Heart right ventricle (tissue), 16 donors: ENCODE measurements at regions not wholly inside any gene's neighbourhood (a gene's known extent, or its start where the extent isn't known, plus 50 kb on each side); places are given as distances from the start of the nearest gene placed in this dataset.

Experiments
- ATAC-seq, 8 donors: fragments of 200-7000 bp; cut with Tn5 transposase; one replicate each; pipeline ENCODE4 v1.9.1; 2020; ENCODE audit warnings: mild to moderate bottlenecking in 8 of 8, moderate library complexity in 8 of 8, moderate number of reproducible peaks in 1 of 8
- DNase-seq, 2 donors: peaks; one replicate each; pipeline ENCODE4 v3.0.0-alpha.2; 2020
- H3K27ac ChIP-seq, 10 donors: fragments of 200-600 bp; sonication (generic) in 2 of 10; one replicate each; pipeline versions ENCODE4 v1.5.0 to v1.8.0; 2020 to 2022; ENCODE audit warnings: mild to moderate bottlenecking in 3 of 10
- H3K27me3 ChIP-seq, 7 donors: fragments of 200-600 bp; one replicate each; pipeline ENCODE4 v1.8.0; 2021 to 2022; ENCODE audit warnings: mild to moderate bottlenecking in 2 of 7
- H3K36me3 ChIP-seq, 9 donors: fragments of 200-600 bp; sonication (generic) in 1 of 9; one replicate each; pipeline versions ENCODE4 v1.5.0 to v1.8.0; 2020 to 2022; ENCODE audit warnings: mild to moderate bottlenecking in 2 of 9
- H3K4me1 ChIP-seq, 9 donors: fragments of 200-600 bp; sonication (generic) in 1 of 9; one replicate each; pipeline versions ENCODE4 v1.5.0 to v1.8.0; 2020 to 2022; ENCODE audit warnings: mild to moderate bottlenecking in 4 of 9
- H3K4me3 ChIP-seq, 10 donors: fragments of 200-600 bp; sonication (generic) in 2 of 10; one replicate each; pipeline versions ENCODE4 v1.5.0 to v1.8.0; 2020 to 2022; ENCODE audit warnings: mild to moderate bottlenecking in 7 of 10, moderate library complexity in 2 of 10
- H3K9me3 ChIP-seq, 11 donors: fragments of 200-600 bp in 10 of 11; sonication (generic) in 2 of 11; one replicate each; pipeline versions ENCODE4 v1.5.0 to v1.8.0; 2013 to 2022; ENCODE audit warnings: mild to moderate bottlenecking in 2 of 11, control low read depth in 1 of 11, moderate library complexity in 1 of 11
- WGBS, 2 donors: extraction: QIAGEN DNeasy Blood & Tissue Kit; methylation state at CpG; one replicate each; pipeline ENCODE4 v1.1.7; 2013; ENCODE audit warnings: inconsistent platforms in 1 of 2; 5-methylcytosine and 5-hydroxymethylcytosine counted together
- intact Hi-C, 10 donors: fragments of 100-400 bp; cut with DNase I; formaldehyde crosslinking; loops; one replicate each; pipeline versions ENCODE4 v1.11.1 to v1.14.2; 2022
- TF ChIP-seq, protein P1 (sequence below), 9 donors: fragments of 200-600 bp; sonication (generic) in 2 of 9; IDR thresholded peaks; one replicate each; pipeline versions ENCODE4 v1.5.0 to v1.8.0; 2021 to 2022; ENCODE audit warnings: antibody characterized with exemption in 9 of 9, mild to moderate bottlenecking in 5 of 9, moderate library complexity in 1 of 9
- donor health status: Arrhythmogenic right ventricular cardiomyopathy.
- donor health status: ischemic (EF 13 %, LVEDD 7.1; RV severe dilation, severe dysfunction).
- donor health status: healthy with polysubstance abuse.
- donor health status: DM: no; HTN: yes; CAD: no.
- donor health status: DM: no; HTN: no; CAD: no.
- donor health status: ischemic (EF 25% LVEDD 6.9; RV normal size, moderate dysfunction).
- donor health status: ischemic (EF 25% LVEDD 5.7; RV mildly dilated, moderate dysfunction).
- donor health status: healthy.
- donor health status: DM: yes; HTN: yes; CAD: no.
- donor health status: Ischemic cardiomyopathy.
- donor health status: ischemic (EF 35%, LVEDD 5.7; RV mildly dilated, moderate dysfunction).
- donor health status: nonischemic (EF 11% LVEDD 7.7; RV severe dilation, severe dysfunction).
- donor health status: DM: yes; HTN: yes; CAD: no.
- donor health status: PGD.
- donor health status: ischemic (EF 29% LVEDD 5.4; RV normal size, mild dysfunction).
- donor health status: nonischemic (EF 23%, LVEDD 6.1; RV moderate dilation, normal function).

DNA sequence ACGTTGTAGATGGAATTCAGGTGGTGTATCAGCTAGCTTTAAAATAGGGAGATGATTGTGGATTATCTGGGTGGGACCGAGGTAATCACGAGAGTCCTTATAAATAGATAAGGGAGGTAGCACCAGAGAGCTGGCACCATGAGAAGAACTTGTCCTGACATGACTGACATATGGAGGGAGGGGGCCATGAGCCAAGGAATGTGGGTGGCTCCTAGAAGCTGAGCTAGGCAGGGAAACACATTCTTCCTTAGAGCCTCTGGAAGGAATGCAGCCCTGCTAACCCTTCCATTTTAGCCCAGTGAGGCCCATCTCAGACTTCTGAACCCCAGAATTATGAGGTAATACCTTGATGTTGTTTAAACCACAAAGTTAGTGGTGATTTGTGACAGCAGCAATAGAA is 321.1 kb upstream of the SULF2 start:
- intact Hi-C loops = no loop called here
- ATAC-seq = no peak
- no peaks in the 10 kb centered on the region for H3K36me3 ChIP-seq
- no peak overlapping the region for H3K4me3 ChIP-seq
- peaks cover 0 to 9% (median 4%) of the 10 kb centered on the region in 7 donors for H3K27me3 ChIP-seq
- H3K9me3 ChIP-seq = peaks cover 0 to 26% (median 0%) of the 10 kb centered on the region in 11 donors
- TF ChIP-seq, protein P1, sequence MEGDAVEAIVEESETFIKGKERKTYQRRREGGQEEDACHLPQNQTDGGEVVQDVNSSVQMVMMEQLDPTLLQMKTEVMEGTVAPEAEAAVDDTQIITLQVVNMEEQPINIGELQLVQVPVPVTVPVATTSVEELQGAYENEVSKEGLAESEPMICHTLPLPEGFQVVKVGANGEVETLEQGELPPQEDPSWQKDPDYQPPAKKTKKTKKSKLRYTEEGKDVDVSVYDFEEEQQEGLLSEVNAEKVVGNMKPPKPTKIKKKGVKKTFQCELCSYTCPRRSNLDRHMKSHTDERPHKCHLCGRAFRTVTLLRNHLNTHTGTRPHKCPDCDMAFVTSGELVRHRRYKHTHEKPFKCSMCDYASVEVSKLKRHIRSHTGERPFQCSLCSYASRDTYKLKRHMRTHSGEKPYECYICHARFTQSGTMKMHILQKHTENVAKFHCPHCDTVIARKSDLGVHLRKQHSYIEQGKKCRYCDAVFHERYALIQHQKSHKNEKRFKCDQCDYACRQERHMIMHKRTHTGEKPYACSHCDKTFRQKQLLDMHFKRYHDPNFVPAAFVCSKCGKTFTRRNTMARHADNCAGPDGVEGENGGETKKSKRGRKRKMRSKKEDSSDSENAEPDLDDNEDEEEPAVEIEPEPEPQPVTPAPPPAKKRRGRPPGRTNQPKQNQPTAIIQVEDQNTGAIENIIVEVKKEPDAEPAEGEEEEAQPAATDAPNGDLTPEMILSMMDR (IDR thresholded peaks at IDR 0.05) = no peak
- WGBS, 2 donors = 82 to 83% methylated on average over 3 of the region's 3 CpGs
- H3K4me1 ChIP-seq = peaks cover 0 to 5% (median 0%) of the 10 kb centered on the region in 9 donors
- DNase-seq = no peak
- no peak overlapping the region for H3K27ac ChIP-seq

- no peak overlapping the region for H3K27ac ChIP-seq
- ATAC-seq = no peak
- H3K4me3 ChIP-seq = no peak overlapping the region
- no peak for DNase-seq
- no peaks in the 10 kb centered on the region for H3K36me3 ChIP-seq
- TF ChIP-seq, protein P1 (IDR thresholded peaks at IDR 0.05) = no peak
- H3K9me3 ChIP-seq = peaks cover 0 to 26% (median 0%) of the 10 kb centered on the region in 11 donors
- peaks cover 0 to 5% (median 0%) of the 10 kb centered on the region in 9 donors for H3K4me1 ChIP-seq
- H3K27me3 ChIP-seq = peaks cover 0 to 8% (median 3%) of the 10 kb centered on the region in 7 donors
- intact Hi-C loops = no loop called here
- WGBS, 2 donors = 89 to 93% methylated on average over 11 of the region's 11 CpGs
These were observed 320.2 kb upstream of the SULF2 start for GRCh38 chr20:48105526-48105925.

- peaks cover 0 to 5% (median 0%) of the 10 kb centered on the region in 9 donors for H3K4me1 ChIP-seq
- no peak overlapping the region for H3K4me3 ChIP-seq
- peaks cover 0 to 6% (median 3%) of the 10 kb centered on the region in 7 donors for H3K27me3 ChIP-seq
- peaks cover 0 to 26% (median 0%) of the 10 kb centered on the region in 11 donors for H3K9me3 ChIP-seq
- ATAC-seq (no peak), DNase-seq (no peak)
- 59 to 64% methylated on average over 11 of the region's 11 CpGs for WGBS, 2 donors
- TF ChIP-seq, protein P1 (IDR thresholded peaks at IDR 0.05) = no peak
- intact Hi-C loops = no loop called here
- H3K27ac ChIP-seq = no peak overlapping the region
- no peaks in the 10 kb centered on the region for H3K36me3 ChIP-seq
These were observed 317.8 kb upstream of the SULF2 start for GRCh38 chr20:48102931-48103660.

DNA sequence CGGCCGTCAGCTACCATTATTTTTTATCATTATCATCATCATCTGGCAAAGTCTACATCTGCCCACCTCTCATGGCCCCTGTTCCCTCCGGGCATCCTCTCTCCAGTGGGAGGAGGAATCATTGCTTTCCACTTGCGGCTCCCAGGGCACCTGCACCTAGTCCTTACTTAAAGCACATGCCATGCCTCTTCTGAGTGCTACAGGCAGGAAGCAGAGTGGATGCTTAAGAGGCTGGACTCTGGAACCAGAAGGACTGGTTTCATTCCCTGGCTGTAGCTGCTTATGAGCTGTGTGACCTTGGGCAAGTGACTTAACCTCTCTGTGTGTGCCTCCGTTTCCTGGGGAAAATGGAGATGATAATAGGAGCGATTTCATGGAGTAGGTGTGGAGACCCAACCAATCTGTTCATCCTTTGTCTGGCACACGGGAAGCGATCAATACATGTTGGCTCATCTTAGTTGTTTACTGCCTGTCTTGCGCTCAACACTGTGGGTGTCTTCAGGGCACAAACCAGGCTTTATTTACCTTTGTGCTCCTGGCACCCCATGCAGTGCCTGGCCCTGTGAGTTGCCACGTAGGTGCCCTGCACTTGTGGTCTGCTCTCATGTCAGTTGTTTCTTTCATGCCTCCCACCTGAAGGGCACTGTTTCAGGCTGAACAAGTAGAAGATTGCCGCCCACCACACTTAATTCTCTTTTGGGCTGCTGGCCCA is 317.0 kb upstream of the SULF2 start:
- Histone ChIP-seq H3K9me3 (peaks cover 0 to 26% (median 0%) of the 10 kb centered on the region in 11 donors), H3K4me1 (peaks cover 0 to 5% (median 0%) of the 10 kb centered on the region in 9 donors), H3K27me3 (peaks cover 0 to 6% (median 3%) of the 10 kb centered on the region in 7 donors), H3K36me3 (no peaks in the 10 kb centered on the region), H3K4me3 (no peak overlapping the region), H3K27ac (no peak overlapping the region)
- intact Hi-C loops = no loop called here
- ATAC-seq (no peak), DNase-seq (no peak)
- 85 to 90% methylated on average over 11 of the region's 11 CpGs for WGBS, 2 donors
- TF ChIP-seq, protein P1 (IDR thresholded peaks at IDR 0.05) = no peak
